NCI-H774 (cell line): ENCODE measurements at regions not wholly inside any gene's neighbourhood (a gene's known extent, or its start where the extent isn't known, plus 50 kb on each side); places are given as distances from the start of the nearest gene placed in this dataset.
"Not testable (repeated sequence)": the region's sequence is repeated elsewhere in the genome, so short reads cannot be mapped to it uniquely, and the experiment has no call there.

ENCODE experiments used
- DNase-seq: peaks from one replicate; lab custom pipeline; 2025; lab: John Stamatoyannopoulos, UW

GRCh38 chr2:20499387-20499786 is 52.5 kb downstream of the RHOB start:
- no peak for DNase-seq

GRCh38 chr2:20501974-20502373 is 55.1 kb downstream of the RHOB start:
- DNase-seq = no peak

GRCh38 chr2:20502496-20502895 is 55.6 kb downstream of the RHOB start:
- not testable (repeated sequence) for DNase-seq

- DNase-seq = no peak
Observed at GRCh38 chr2:20504174-20504573, 57.3 kb downstream of the RHOB start.

GRCh38 chr2:20506201-20506685 is 59.4 kb downstream of the RHOB start:
- DNase-seq = no peak

GRCh38 chr2:20507166-20507692 is 60.4 kb downstream of the RHOB start:
- no peak for DNase-seq

- no peak for DNase-seq
Observed at GRCh38 chr2:20507711-20508110, 60.8 kb downstream of the RHOB start.

- DNase-seq = no peak
Observed at GRCh38 chr2:20509301-20509769, 62.5 kb downstream of the RHOB start.

- DNase-seq = peak; percentile 77
Observed at GRCh38 chr2:20509770-20510490, 63.1 kb downstream of the RHOB start.

GRCh38 chr2:20511130-20511529 is 64.3 kb downstream of the RHOB start:
- no peak for DNase-seq

- DNase-seq = no peak
Observed at GRCh38 chr2:20512061-20512605, 65.3 kb downstream of the RHOB start.

- DNase-seq = no peak
Observed at GRCh38 chr2:20513946-20514345, 67.1 kb downstream of the RHOB start.

- DNase-seq = no peak
Observed at GRCh38 chr2:20514596-20515269, 67.9 kb downstream of the RHOB start.

- no peak for DNase-seq
Observed at GRCh38 chr2:20515290-20516220, 68.7 kb downstream of the RHOB start.

GRCh38 chr2:20516291-20516645 is 69.4 kb downstream of the RHOB start:
- no peak for DNase-seq

GRCh38 chr2:20516646-20517341 is 69.9 kb downstream of the RHOB start:
- DNase-seq = no peak

- no peak for DNase-seq
Observed at GRCh38 chr2:20519309-20519708, 72.4 kb downstream of the RHOB start.

- DNase-seq = no peak
Observed at GRCh38 chr2:20520128-20520527, 73.3 kb downstream of the RHOB start.

- no peak for DNase-seq
Observed at GRCh38 chr2:20521193-20521592, 74.3 kb downstream of the RHOB start.

- no peak for DNase-seq
Observed at GRCh38 chr2:20521682-20522189, 74.9 kb downstream of the RHOB start.
